ENCODE measurements at regions not wholly inside any gene's neighbourhood (a gene's known extent, or its start where the extent isn't known, plus 50 kb on each side); places are given as distances from the start of the nearest gene placed in this dataset.

GRCh38 chr22:22702237-22703202 is 58.1 kb downstream of the GGTLC2 start:
- TF ChIP-seq TAF1 (IDR thresholded peaks at IDR 0.05; ENCODE audit: borderline replicate concordance, low read depth, low read length), result no peak
- TF ChIP-seq POLR2A (IDR thresholded peaks at IDR 0.05; ENCODE audit: low read depth, low read length), result no peak

All from GM12892 (cell line).